GM12878 (cell line): ENCODE measurements at regions not wholly inside any gene's neighbourhood (a gene's known extent, or its start where the extent isn't known, plus 50 kb on each side); places are given as distances from the start of the nearest gene placed in this dataset.

Source experiments
- ATAC-seq: fragments of 200-7000 bp; cut with Tn5 transposase; 3 replicates; pipeline ENCODE4 v1.9.1; 2020; ENCODE audit warnings: mild to moderate bottlenecking, moderate library complexity
- BruUV-seq: library from RNA; stranded (reverse); fragments of 400-500 nt; replicated peaks from 2 replicates; lab custom pipeline; 2021; lab: Mats Ljungman, UMichigan
- CTCF ChIA-PET: fragments of 300-600 bp; sonication (Branson Sonifier 250); formaldehyde crosslinking; extraction: SDS; loops from one replicate; lab custom pipeline; 2021; ENCODE audit warnings: inconsistent platforms; lab: Yijun Ruan, JAX
- POLR2A ChIA-PET: fragments of 350-600 bp; formaldehyde crosslinking; extraction: SDS; loops from one replicate; lab custom pipeline; 2021; ENCODE audit warnings: inconsistent platforms; lab: Charles Lee
- RAD21 ChIA-PET: fragments of 300-600 bp; sonication (Branson Sonifier 250); formaldehyde crosslinking; loops from one replicate; lab custom pipeline; 2023; ENCODE audit warnings: antibody characterized with exemption; ENCODE audit not compliant: unreplicated experiment; lab: Charles Lee
- SMC1A ChIA-PET: fragments of 300-600 bp; sonication (Branson Sonifier 250); formaldehyde crosslinking; loops from one replicate; lab custom pipeline; 2023; ENCODE audit not compliant: unreplicated experiment, uncharacterized antibody; lab: Charles Lee
- DNase-seq: peaks from one replicate; pipeline ENCODE4 v3.0.0-alpha.2; 2011; ENCODE audit warnings: low read depth, low spot score
- FAIRE-seq: peaks from 3 replicates; lab custom pipeline; 2011; peaks lifted over from hg19 to GRCh38; lab: Jason Lieb, UNC
- H2AFZ ChIP-seq: 2 replicates; pipeline ENCODE4 v1.6.0; 2011; ENCODE audit warnings: low read depth, low read length, control low read depth; ENCODE audit not compliant: control insufficient read depth
- H3K27ac ChIP-seq: 2 replicates; pipeline ENCODE4 v1.5.1; 2011; ENCODE audit warnings: control low read depth; ENCODE audit not compliant: control insufficient read depth, insufficient read depth
- H3K27me3 ChIP-seq, 2 experiments: replicated peaks in 1 of 2; 2 replicates each; pipeline versions ENCODE4 v1.6.0 to v1.6.1; 2011; ENCODE audit warnings: low read length in 1 of 2; ENCODE audit not compliant: control insufficient read depth in 2 of 2, insufficient read depth in 2 of 2
- H3K36me3 ChIP-seq, 2 experiments: 2 replicates each; pipeline ENCODE4 v1.5.1; 2011; ENCODE audit warnings: low read length in 1 of 2; ENCODE audit not compliant: control insufficient read depth in 2 of 2, insufficient read depth in 2 of 2
- H3K4me1 ChIP-seq: 2 replicates; pipeline ENCODE4 v1.6.1; 2011; ENCODE audit warnings: mild to moderate bottlenecking, low read length, moderate library complexity, mixed read lengths; ENCODE audit not compliant: control insufficient read depth, insufficient read depth
- H3K4me2 ChIP-seq: 2 replicates; pipeline ENCODE4 v1.6.0; 2011; ENCODE audit warnings: control low read depth; ENCODE audit not compliant: control insufficient read depth, insufficient read depth
- H3K4me3 ChIP-seq: fragments of 200-600 bp; sonication (generic); 2 replicates; pipeline ENCODE4 v1.5.1; 2016
- H3K79me2 ChIP-seq: 2 replicates; pipeline ENCODE4 v1.6.0; 2011; ENCODE audit warnings: low read length; ENCODE audit not compliant: control insufficient read depth, insufficient read depth
- H3K9ac ChIP-seq: 2 replicates; pipeline ENCODE4 v1.8.0; 2011; ENCODE audit warnings: low read length, control low read depth, mixed read lengths; ENCODE audit not compliant: control insufficient read depth, insufficient read depth
- H3K9me3 ChIP-seq: replicated peaks from 3 replicates; pipeline ENCODE4 v1.5.1; 2011; ENCODE audit warnings: mild to moderate bottlenecking, low read length; ENCODE audit not compliant: control insufficient read depth, insufficient read depth
- H4K20me1 ChIP-seq: 2 replicates; pipeline ENCODE4 v1.6.0; 2011; ENCODE audit not compliant: control insufficient read depth, insufficient read depth
- BMI1 ChIP-seq: fragments of 450-650 bp; IDR thresholded peaks from 2 replicates; pipeline ENCODE4 v1.6.1; 2016; ENCODE audit warnings: mild to moderate bottlenecking, moderate library complexity, borderline replicate concordance
- PRDM15 ChIP-seq: fragments of 450-650 bp; formaldehyde crosslinking; IDR thresholded peaks from 2 replicates; pipeline ENCODE4 v1.4.0; 2020; ENCODE audit warnings: mild to moderate bottlenecking, moderate library complexity
- WGBS: methylation state at CpG from one replicate; pipeline ENCODE4 v1.1.6; 2016; ENCODE audit warnings: low lambda C conversion rate; ENCODE audit not compliant: insufficient replicate concordance, insufficient coverage; ENCODE audit errors: missing lambda C conversion rate; 5-methylcytosine and 5-hydroxymethylcytosine counted together
- in situ Hi-C: fragments of 300-500 bp; cut with MboI; formaldehyde crosslinking; loops from 9 replicates; pipeline ENCODE4 v1.14.3; 2018; ENCODE audit warnings: mixed read lengths
- intact Hi-C: fragments of 100-400 bp; cut with micrococcal nuclease; formaldehyde crosslinking; loops from one replicate; pipeline ENCODE4 v1.14.2; 2022; ENCODE audit not compliant: unreplicated experiment
- TF ChIP-seq, protein P1 (sequence below): fragments of 450-650 bp; conservative IDR thresholded peaks from 2 replicates; pipeline ENCODE4 v1.6.1; 2017; ENCODE audit warnings: mild to moderate bottlenecking, moderate library complexity

DNA sequence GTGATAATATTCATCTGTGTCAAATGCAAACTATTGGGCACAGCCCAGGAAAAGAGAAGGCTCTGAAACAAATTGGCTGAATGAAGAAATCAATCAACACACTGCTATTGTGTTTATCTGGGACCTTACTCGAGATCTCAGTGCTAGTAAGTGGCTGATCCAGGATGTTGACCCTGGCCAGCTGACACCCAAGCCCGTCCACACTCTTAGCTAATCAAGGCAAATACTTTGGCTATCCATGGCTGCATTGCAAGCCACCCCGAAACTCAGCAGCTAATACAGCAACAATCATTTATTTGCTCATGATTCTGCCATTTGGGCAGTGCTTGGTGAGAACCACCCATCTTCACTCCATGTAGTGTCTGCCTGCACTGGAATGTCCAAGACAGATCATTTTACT lies 74.1 kb upstream of the UBE3A start:
- TF ChIP-seq, protein P1, sequence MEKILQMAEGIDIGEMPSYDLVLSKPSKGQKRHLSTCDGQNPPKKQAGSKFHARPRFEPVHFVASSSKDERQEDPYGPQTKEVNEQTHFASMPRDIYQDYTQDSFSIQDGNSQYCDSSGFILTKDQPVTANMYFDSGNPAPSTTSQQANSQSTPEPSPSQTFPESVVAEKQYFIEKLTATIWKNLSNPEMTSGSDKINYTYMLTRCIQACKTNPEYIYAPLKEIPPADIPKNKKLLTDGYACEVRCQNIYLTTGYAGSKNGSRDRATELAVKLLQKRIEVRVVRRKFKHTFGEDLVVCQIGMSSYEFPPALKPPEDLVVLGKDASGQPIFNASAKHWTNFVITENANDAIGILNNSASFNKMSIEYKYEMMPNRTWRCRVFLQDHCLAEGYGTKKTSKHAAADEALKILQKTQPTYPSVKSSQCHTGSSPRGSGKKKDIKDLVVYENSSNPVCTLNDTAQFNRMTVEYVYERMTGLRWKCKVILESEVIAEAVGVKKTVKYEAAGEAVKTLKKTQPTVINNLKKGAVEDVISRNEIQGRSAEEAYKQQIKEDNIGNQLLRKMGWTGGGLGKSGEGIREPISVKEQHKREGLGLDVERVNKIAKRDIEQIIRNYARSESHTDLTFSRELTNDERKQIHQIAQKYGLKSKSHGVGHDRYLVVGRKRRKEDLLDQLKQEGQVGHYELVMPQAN = no peak
- TF ChIP-seq PRDM15 (CRISPR knock-in tag) (no peak), BMI1 (no peak)
- no peaks in the 10 kb centered on the region for H3K36me3 ChIP-seq
- FAIRE-seq (no peak), DNase-seq (no peak), ATAC-seq (no peak)
- H4K20me1 ChIP-seq = no peaks in the 10 kb centered on the region
- H3K27ac ChIP-seq = no peak overlapping the region
- ChIA-PET RAD21 (no interaction called here), CTCF (no interaction called here), POLR2A (no interaction called here), SMC1A (no interaction called here)
- no peaks in the 10 kb centered on the region for H3K27me3 ChIP-seq
- in situ Hi-C loops = loop anchor here (25.0 kb wide), 3 partner anchors 424 to 1876 kb away; partner anchors contain the start of genes GABRA5 and MAGEL2
- H3K4me2 ChIP-seq = no peak overlapping the region
- no peaks in the 10 kb centered on the region for H3K4me1 ChIP-seq
- H3K9me3 ChIP-seq = no peaks in the 10 kb centered on the region; the same call in 1 of the 3 replicates
- no peaks in the 10 kb centered on the region for H3K79me2 ChIP-seq
- no peak overlapping the region for H2AFZ ChIP-seq
- intact Hi-C loops = no loop called here
- BruUV-seq = no TSS peak
- H3K4me3 ChIP-seq = no peak overlapping the region
- H3K9ac ChIP-seq = no peak overlapping the region
- WGBS = 5% methylated on average over 3 of the region's 3 CpGs
